ENCODE measurements at regions not wholly inside any gene's neighbourhood (a gene's known extent, or its start where the extent isn't known, plus 50 kb on each side); places are given as distances from the start of the nearest gene placed in this dataset.
"Not testable (repeated sequence)": the region's sequence is repeated elsewhere in the genome, so short reads cannot be mapped to it uniquely, and the experiment has no call there.

DNA sequence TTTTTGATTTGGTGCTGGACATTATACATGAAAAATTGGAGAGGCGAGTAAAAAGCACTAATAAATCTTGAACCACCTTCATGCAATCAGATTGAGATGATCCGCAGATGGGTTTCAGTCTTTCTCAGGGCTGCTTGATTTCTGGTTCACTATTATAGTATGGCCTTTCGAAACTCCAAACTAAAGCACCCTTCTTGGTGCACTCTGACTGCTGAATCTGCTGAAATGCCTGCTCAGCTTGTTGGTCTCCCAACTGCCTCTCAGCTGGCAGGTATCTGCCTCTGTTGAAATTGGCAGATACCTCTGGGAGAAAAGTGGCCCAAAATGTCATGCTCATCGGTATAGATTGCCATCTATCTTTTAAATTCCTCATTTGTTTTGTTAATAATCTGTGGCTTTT lies 102.5 kb upstream of the WIPF3 start:
- H3F3A ChIP-seq (ENCODE audit: control insufficient read depth, insufficient read depth); H3K36me3 ChIP-seq (ENCODE audit: control insufficient read depth, low read length); H4K20me1 ChIP-seq (ENCODE audit: control insufficient read depth, insufficient read depth, low read depth, low read length); H3K4me3 ChIP-seq (ENCODE audit: low read length); H3K9me3 ChIP-seq (ENCODE audit: control insufficient read depth, insufficient read depth, low read length); H3K27ac ChIP-seq (ENCODE audit: low read depth, low read length); H3K79me2 ChIP-seq (ENCODE audit: control insufficient read depth, low read length); H3K4me2 ChIP-seq (ENCODE audit: low read length); H3K4me1 ChIP-seq (ENCODE audit: control insufficient read depth, low read length); H3K9me2 ChIP-seq (replicated peaks; ENCODE audit: control insufficient read depth, low read length); H3K27me3 ChIP-seq (ENCODE audit: control insufficient read depth, low read length): not testable (repeated sequence)

DNA sequence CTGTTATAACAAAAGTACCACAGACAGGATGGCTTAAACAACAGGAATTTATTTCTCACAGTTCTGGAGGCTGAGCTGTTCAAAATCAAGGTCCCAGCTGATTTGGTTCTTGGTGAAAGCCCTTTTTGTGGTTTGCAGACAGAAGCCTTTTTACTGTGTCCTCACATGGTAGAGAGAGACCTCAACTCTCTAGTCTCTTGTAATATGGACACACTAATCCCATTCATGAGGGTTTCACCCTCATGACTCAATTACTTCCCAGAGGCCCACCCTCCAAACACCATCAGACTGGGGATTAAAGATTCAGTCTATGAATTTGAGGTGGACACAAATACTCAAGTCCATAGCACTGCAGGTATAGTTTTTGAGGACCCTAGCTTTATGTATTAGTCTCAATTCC lies 97.3 kb upstream of the WIPF3 start:
- not testable (repeated sequence) for H3F3A ChIP-seq (ENCODE audit: control insufficient read depth, insufficient read depth); H3K4me1 ChIP-seq (ENCODE audit: control insufficient read depth, low read length); H3K27ac ChIP-seq (ENCODE audit: low read depth, low read length); H3K4me2 ChIP-seq (ENCODE audit: low read length); H3K9me3 ChIP-seq (ENCODE audit: control insufficient read depth, insufficient read depth, low read length); H3K27me3 ChIP-seq (ENCODE audit: control insufficient read depth, low read length); H3K36me3 ChIP-seq (ENCODE audit: control insufficient read depth, low read length); H3K9me2 ChIP-seq (replicated peaks; ENCODE audit: control insufficient read depth, low read length); H3K4me3 ChIP-seq (ENCODE audit: low read length); H4K20me1 ChIP-seq (ENCODE audit: control insufficient read depth, insufficient read depth, low read depth, low read length); H3K79me2 ChIP-seq (ENCODE audit: control insufficient read depth, low read length)

- not testable (repeated sequence) for H3K4me3 ChIP-seq (ENCODE audit: low read length); H3K4me2 ChIP-seq (ENCODE audit: low read length)
Measured at GRCh38 chr7:29723127-29723526, 83.2 kb upstream of the WIPF3 start.

GRCh38 chr7:29723599-29723998 lies 82.7 kb upstream of the WIPF3 start:
- Histone ChIP-seq H3K79me2 (ENCODE audit: control insufficient read depth, low read length) (no peaks in the 10 kb centered on the region), H3K9me2 (replicated peaks; ENCODE audit: control insufficient read depth, low read length) (no peaks in the 10 kb centered on the region), H3K4me1 (ENCODE audit: control insufficient read depth, low read length) (no peaks in the 10 kb centered on the region), H3K27ac (ENCODE audit: low read depth, low read length) (no peak overlapping the region), H4K20me1 (ENCODE audit: control insufficient read depth, insufficient read depth, low read depth, low read length) (no peaks in the 10 kb centered on the region), H3K4me2 (ENCODE audit: low read length) (no peak overlapping the region), H3K4me3 (ENCODE audit: low read length) (no peak overlapping the region), H3K36me3 (ENCODE audit: control insufficient read depth, low read length) (no peaks in the 10 kb centered on the region), H3K9me3 (ENCODE audit: control insufficient read depth, insufficient read depth, low read length) (no peaks in the 10 kb centered on the region), H3K27me3 (ENCODE audit: control insufficient read depth, low read length) (0 out of 2 replicates have a peak, but pooled peaks cover 2% of the 10 kb centered on the region), H3F3A (ENCODE audit: control insufficient read depth, insufficient read depth) (no peaks in the 10 kb centered on the region)
- no peak for TF ChIP-seq EZH2phosphoT487 (IDR thresholded peaks at IDR 0.05; ENCODE audit: borderline replicate concordance, low read length)
- TF ChIP-seq, protein P1, sequence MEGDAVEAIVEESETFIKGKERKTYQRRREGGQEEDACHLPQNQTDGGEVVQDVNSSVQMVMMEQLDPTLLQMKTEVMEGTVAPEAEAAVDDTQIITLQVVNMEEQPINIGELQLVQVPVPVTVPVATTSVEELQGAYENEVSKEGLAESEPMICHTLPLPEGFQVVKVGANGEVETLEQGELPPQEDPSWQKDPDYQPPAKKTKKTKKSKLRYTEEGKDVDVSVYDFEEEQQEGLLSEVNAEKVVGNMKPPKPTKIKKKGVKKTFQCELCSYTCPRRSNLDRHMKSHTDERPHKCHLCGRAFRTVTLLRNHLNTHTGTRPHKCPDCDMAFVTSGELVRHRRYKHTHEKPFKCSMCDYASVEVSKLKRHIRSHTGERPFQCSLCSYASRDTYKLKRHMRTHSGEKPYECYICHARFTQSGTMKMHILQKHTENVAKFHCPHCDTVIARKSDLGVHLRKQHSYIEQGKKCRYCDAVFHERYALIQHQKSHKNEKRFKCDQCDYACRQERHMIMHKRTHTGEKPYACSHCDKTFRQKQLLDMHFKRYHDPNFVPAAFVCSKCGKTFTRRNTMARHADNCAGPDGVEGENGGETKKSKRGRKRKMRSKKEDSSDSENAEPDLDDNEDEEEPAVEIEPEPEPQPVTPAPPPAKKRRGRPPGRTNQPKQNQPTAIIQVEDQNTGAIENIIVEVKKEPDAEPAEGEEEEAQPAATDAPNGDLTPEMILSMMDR (IDR thresholded peaks at IDR 0.05; ENCODE audit: low read depth, low read length, poor library complexity, severe bottlenecking), result no peak

More at GRCh38 chr7:29723127-29723526, 83.2 kb upstream of the WIPF3 start:
- not testable (repeated sequence) for H3F3A ChIP-seq (ENCODE audit: control insufficient read depth, insufficient read depth); H3K36me3 ChIP-seq (ENCODE audit: control insufficient read depth, low read length); H3K9me3 ChIP-seq (ENCODE audit: control insufficient read depth, insufficient read depth, low read length); H3K9me2 ChIP-seq (replicated peaks; ENCODE audit: control insufficient read depth, low read length); H3K27ac ChIP-seq (ENCODE audit: low read depth, low read length); H3K79me2 ChIP-seq (ENCODE audit: control insufficient read depth, low read length); H3K27me3 ChIP-seq (ENCODE audit: control insufficient read depth, low read length); H3K4me1 ChIP-seq (ENCODE audit: control insufficient read depth, low read length); H4K20me1 ChIP-seq (ENCODE audit: control insufficient read depth, insufficient read depth, low read depth, low read length)

DNA sequence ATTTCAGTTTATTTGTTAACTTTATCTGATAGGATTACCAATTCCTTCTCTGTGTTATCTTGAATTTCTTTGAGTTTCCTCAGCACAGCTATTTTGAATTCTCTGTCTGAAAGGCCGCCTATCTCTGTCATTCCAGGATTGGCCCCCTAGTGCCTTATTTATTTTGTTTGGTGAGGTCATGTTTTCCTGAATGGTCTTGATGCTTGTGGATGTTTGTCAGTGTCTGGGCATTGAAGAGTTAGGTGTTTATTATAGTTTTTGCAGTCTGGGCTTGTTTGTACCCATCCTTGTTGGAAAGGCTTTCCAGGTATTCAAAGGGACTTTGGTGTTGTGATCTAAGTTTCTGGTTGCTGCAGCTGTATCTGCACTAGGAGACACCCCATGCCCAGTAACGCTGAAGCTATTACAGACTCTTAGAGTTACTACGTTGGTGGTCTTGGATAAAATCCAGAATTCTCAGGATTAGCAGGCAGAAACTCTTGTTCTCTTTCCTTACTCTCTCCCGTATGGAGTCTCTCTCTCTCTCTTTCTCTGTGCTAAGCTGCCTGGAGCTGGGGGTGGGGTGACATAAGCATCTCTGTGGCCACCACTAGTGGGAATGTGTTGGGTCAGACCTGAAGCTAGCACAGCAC lies 76.7 kb upstream of the WIPF3 start:
- not testable (repeated sequence) for H3K4me1 ChIP-seq (ENCODE audit: control insufficient read depth, low read length); H3K27ac ChIP-seq (ENCODE audit: low read depth, low read length); H3F3A ChIP-seq (ENCODE audit: control insufficient read depth, insufficient read depth); H3K79me2 ChIP-seq (ENCODE audit: control insufficient read depth, low read length); H3K9me2 ChIP-seq (replicated peaks; ENCODE audit: control insufficient read depth, low read length); H3K9me3 ChIP-seq (ENCODE audit: control insufficient read depth, insufficient read depth, low read length); H4K20me1 ChIP-seq (ENCODE audit: control insufficient read depth, insufficient read depth, low read depth, low read length); H3K27me3 ChIP-seq (ENCODE audit: control insufficient read depth, low read length); H3K36me3 ChIP-seq (ENCODE audit: control insufficient read depth, low read length); H3K4me2 ChIP-seq (ENCODE audit: low read length); H3K4me3 ChIP-seq (ENCODE audit: low read length)

Data from DOHH2 (cell line).